Activated T-helper 1 cell treated with anti-CD3 and anti-CD28 coated beads, Interleukin-12 subunit alpha, Interleukin-12 subunit beta, Interleukin-2, Interleukin-4 antibody, amounts not matched to agents 30 ng/mL and 10 ng/mL and 1 ng/mL, durations not matched to agents 14 hours and 24 hours and 36 hours (primary cell): ENCODE measurements at regions not wholly inside any gene's neighbourhood (a gene's known extent, or its start where the extent isn't known, plus 50 kb on each side); places are given as distances from the start of the nearest gene placed in this dataset.
"Not testable (repeated sequence)": the region's sequence is repeated elsewhere in the genome, so short reads cannot be mapped to it uniquely, and the experiment has no call there.

Experiments used
- DNase-seq: peaks from one replicate; pipeline ENCODE4 v3.0.0; 2021; ENCODE audit warnings: low spot score
- H3K27ac Mint-ChIP-seq: one replicate; pipeline ENCODE4 v1.8.0; 2021; ENCODE audit warnings: mild to moderate bottlenecking, mixed read lengths
- H3K27me3 Mint-ChIP-seq: one replicate; pipeline ENCODE4 v1.8.0; 2022; ENCODE audit warnings: mild to moderate bottlenecking, moderate library complexity, mixed read lengths; ENCODE audit not compliant: insufficient read depth
- H3K36me3 Mint-ChIP-seq: one replicate; pipeline ENCODE4 v1.8.0; 2021; ENCODE audit warnings: low read depth, mixed read lengths
- H3K4me1 Mint-ChIP-seq: one replicate; pipeline ENCODE4 v1.8.0; 2021; ENCODE audit warnings: low read depth, mixed read lengths
- H3K4me3 Mint-ChIP-seq: one replicate; pipeline ENCODE4 v1.8.0; 2021; ENCODE audit warnings: mild to moderate bottlenecking, moderate library complexity, mixed read lengths
- H3K9me3 Mint-ChIP-seq: one replicate; pipeline ENCODE4 v1.8.0; 2021; ENCODE audit warnings: mixed read lengths
- intact Hi-C: fragments of 100-400 bp; cut with micrococcal nuclease; formaldehyde crosslinking; loops from one replicate; pipeline ENCODE4 v1.15.1; 2024

DNA sequence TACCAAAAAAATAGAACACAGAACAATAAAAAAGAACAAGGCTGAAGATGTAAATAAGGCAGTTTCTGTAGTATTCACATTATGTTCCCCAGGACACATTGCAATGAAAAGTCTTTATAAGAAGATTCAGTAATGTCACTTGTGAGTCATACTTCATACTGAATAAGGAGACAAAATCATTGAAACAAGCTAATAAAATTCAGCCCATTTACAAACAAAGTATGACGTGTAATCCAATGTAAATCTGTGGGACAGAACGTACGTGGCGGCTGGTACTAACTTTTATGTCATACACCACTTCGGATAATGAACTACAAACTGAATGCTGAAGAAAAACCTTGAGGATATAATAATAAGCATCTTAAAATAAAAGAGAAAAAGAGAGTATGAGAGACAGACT is 512.8 kb upstream of the MIR17HG start:
- Mint-ChIP-seq H3K4me3 (no peak overlapping the region), H3K36me3 (no peaks in the 10 kb centered on the region), H3K4me1 (no peaks in the 10 kb centered on the region), H3K27me3 (no peaks in the 10 kb centered on the region), H3K9me3 (no peaks in the 10 kb centered on the region), H3K27ac (no peak overlapping the region)
- DNase-seq = no peak
- intact Hi-C loops = no loop called here

DNA sequence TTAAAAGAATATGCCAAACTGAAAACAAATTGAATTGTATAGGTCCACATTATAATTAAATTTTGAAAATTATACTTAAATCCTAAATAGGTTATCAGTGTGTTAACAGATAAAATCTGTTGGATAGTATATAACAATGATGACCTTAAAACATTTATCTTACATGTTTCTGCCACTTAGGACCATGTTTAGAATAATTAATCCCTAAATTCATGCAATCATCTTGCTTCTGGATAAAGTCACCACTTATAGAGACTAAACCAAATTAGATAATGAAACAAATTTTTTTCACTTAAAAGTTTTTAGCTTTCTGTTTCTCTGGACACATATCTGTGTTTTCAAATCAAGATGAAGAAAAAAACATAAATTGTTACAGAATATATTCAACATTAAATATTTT is 511.7 kb upstream of the MIR17HG start:
- Mint-ChIP-seq H3K4me3 (no peak overlapping the region), H3K27ac (no peak overlapping the region), H3K4me1 (no peaks in the 10 kb centered on the region), H3K36me3 (no peaks in the 10 kb centered on the region), H3K9me3 (peaks cover 7% of the 10 kb centered on the region), H3K27me3 (no peaks in the 10 kb centered on the region)
- intact Hi-C loops = no loop called here
- no peak for DNase-seq

DNA sequence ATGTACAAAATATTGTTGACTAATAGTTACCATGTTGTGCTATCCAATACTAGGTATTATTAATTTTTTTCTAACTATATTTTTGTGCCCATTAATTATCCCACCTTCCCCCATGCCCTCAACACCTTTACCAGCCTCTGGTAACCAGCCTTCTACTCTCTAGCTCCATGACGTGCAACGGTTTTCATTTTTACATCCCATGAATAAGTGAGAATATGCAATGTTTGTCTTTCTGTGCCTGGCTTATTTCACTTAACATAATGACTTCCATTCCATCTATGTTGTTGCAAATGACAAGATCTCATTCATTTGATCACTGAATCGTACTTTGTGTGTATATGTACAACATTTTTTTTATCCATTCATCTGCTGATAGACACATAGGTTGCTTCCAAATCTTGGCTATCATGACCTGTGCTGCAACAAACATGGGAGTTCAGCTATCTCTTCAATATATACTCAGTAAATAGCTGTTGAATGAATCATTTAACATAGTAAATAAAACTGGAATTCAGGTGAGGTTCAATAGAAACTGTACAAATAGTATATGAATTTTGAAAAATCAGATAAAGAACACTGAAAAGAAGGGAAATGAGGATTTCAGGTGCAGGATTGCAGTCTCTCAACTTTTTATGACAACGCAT is 509.0 kb upstream of the MIR17HG start:
- Mint-ChIP-seq H3K4me3 (no peak overlapping the region), H3K36me3 (no peaks in the 10 kb centered on the region), H3K27me3 (no peaks in the 10 kb centered on the region), H3K9me3 (peaks cover 13% of the 10 kb centered on the region), H3K27ac (no peak overlapping the region), H3K4me1 (no peaks in the 10 kb centered on the region)
- intact Hi-C loops = no loop called here
- no peak for DNase-seq

DNA sequence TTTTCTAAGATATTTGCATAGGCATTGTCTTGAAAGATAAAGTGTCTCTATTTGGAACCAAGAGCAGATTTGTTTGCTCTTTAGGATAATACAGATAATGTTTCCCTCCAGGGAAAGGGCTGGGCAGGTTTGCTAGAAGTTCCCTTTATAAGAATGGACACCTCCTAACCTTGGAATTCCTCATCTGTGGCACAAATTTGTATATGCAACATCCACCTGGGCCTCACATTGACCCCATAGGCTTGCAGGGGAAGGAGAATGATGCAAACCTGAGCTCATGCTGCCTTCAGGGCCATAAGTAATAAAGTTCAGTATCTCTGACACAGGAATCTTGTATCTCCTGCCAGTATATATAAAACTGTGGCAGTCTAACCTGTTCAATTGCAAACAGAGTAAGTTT is 508.4 kb upstream of the MIR17HG start:
- Mint-ChIP-seq H3K4me3 (no peak overlapping the region), H3K36me3 (no peaks in the 10 kb centered on the region), H3K4me1 (no peaks in the 10 kb centered on the region), H3K27me3 (no peaks in the 10 kb centered on the region), H3K9me3 (peaks cover 13% of the 10 kb centered on the region), H3K27ac (no peak overlapping the region)
- intact Hi-C loops = no loop called here
- DNase-seq = no peak

DNA sequence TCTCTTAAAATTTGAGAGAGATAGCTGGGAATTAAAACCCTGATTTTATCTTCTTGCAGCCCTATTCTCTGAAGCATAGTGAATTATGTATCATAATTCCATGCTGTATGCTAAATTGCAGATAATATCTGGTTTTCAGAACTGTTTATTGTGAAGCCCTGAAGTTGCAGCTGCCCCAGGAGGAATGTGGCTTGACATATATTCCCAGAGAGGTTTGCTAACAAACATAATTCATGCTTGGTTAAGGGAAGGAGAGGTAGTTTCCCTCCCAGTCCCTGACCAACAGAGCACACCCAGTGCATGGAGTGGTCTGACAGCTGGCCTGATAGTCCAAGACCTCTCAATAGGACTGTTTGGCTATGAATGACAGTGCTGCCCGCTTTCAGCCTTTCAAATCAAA is 500.6 kb upstream of the MIR17HG start:
- intact Hi-C loops = no loop called here
- no peak for DNase-seq
- Mint-ChIP-seq H3K36me3 (no peaks in the 10 kb centered on the region), H3K27ac (no peak overlapping the region), H3K4me1 (no peaks in the 10 kb centered on the region), H3K4me3 (no peak overlapping the region), H3K9me3 (peaks cover 7% of the 10 kb centered on the region), H3K27me3 (no peaks in the 10 kb centered on the region)

DNA sequence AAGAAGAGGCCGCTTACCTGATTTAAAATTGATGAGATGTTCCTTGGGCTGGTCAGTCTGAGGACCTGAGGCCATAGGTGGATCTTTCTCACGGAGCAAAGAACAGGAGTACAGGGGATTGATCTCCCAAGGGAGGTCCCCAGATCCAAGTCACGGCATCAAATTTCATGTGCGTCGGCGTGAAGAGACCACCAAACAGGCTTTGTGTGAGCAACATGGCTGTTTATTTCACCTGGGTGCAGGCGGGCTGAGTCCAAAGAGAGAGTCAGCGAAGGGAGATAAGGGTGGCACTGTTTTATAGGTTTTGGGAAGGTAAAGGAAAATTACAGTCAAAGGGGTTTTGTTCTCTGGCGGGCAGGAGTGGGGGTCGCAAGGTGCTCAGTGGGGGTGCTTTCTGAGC is 493.8 kb upstream of the MIR17HG start:
- H3K4me1 Mint-ChIP-seq, H3K4me3 Mint-ChIP-seq, H3K36me3 Mint-ChIP-seq, H3K27me3 Mint-ChIP-seq, H3K27ac Mint-ChIP-seq, intact Hi-C loops, H3K9me3 Mint-ChIP-seq, DNase-seq: not testable (repeated sequence)

DNA sequence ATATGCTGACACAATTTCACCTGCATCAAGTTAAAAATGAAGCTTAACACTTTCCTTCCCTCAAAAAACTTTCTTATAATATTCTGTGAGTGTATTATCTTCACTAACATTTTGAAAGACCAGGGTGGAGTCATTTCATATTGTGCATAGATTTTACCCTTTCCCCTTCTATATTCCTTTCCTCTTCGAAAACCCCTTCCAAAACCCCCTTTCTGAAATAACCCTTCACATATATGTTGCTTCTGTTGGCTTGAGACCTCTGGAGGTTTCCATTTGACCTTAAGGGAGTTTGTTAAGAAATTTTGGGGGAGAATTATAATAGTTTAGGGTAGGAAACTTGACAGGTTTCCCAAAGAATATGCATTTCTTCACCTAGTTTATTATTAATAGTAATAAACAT is 489.6 kb upstream of the MIR17HG start:
- Mint-ChIP-seq H3K9me3 (no peaks in the 10 kb centered on the region), H3K4me1 (no peaks in the 10 kb centered on the region), H3K27ac (no peak overlapping the region), H3K4me3 (no peak overlapping the region), H3K27me3 (no peaks in the 10 kb centered on the region), H3K36me3 (no peaks in the 10 kb centered on the region)
- no peak for DNase-seq
- intact Hi-C loops = no loop called here

DNA sequence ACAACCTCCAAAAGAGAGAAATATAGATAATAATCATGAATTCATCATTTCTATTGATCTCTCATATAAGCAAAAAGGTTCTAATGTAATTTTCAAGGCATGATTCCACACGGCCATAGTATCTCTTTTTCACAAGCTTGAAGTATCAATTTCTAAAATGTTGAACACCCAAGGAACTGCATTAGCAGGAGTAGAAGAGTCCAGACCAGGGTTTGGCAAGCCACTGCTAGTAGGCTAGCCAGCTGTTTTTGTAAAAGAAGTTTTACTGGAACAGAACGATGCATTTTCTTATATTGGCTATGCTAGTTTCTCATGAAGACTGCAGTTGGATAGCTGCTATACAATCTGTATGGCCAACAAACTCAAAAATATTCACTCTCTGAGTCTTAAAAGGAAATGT is 481.5 kb upstream of the MIR17HG start:
- H3K27me3 Mint-ChIP-seq = no peaks in the 10 kb centered on the region
- no peak for DNase-seq
- no peak overlapping the region for H3K27ac Mint-ChIP-seq
- H3K4me3 Mint-ChIP-seq = no peak overlapping the region
- intact Hi-C loops = no loop called here
- H3K4me1 Mint-ChIP-seq = no peaks in the 10 kb centered on the region
- H3K36me3 Mint-ChIP-seq = no peaks in the 10 kb centered on the region
- H3K9me3 Mint-ChIP-seq = no peaks in the 10 kb centered on the region

DNA sequence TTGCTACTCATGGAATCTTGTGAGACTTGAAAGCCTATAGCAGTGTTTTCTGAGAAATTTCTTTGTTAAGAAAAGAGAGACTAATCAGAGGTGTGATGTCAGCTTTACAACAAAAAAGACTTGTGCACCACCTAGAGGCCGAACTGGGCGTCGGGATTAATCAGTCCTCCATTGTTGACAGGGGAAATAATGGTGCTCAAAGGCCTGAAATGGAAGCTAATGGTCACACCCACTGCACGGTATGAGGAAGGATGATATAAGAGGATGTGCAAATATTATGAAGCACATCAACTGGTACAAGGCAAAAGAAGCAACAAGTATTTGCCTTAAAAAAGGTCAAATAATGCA is 480.2 kb upstream of the MIR17HG start:
- Mint-ChIP-seq H3K4me1 (no peaks in the 10 kb centered on the region), H3K4me3 (no peak overlapping the region), H3K27ac (no peak overlapping the region), H3K27me3 (no peaks in the 10 kb centered on the region), H3K36me3 (no peaks in the 10 kb centered on the region), H3K9me3 (no peaks in the 10 kb centered on the region)
- intact Hi-C loops = no loop called here
- no peak for DNase-seq

DNA sequence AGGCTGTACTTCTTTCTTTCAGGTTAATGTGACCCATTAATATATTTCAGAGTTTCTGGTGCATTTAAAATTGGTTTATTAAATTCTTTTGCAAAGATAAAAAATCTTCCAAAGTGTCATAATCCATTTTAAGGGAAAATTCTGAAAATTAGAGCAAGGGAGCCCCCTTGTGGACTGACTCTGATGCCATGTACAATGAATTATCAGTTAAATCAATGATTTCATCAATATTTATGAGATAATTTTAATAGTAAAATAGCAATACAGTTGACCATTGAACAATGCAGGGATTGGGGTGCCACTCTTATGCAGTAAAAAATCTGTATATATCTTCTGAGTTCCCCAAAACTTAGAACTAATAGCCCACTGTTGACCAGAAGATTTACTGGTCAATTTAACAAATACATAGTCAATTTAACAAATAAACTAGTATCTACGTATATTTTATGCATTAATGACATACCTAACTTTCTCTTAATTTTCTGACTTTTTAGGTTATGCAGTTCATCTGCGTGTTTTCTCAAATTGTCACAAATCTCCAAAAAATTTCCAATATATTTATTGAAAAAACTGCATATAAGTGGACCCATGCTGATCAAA is 479.1 kb upstream of the MIR17HG start:
- Mint-ChIP-seq H3K4me1 (no peaks in the 10 kb centered on the region), H3K27me3 (no peaks in the 10 kb centered on the region), H3K36me3 (no peaks in the 10 kb centered on the region), H3K9me3 (no peaks in the 10 kb centered on the region), H3K27ac (no peak overlapping the region), H3K4me3 (no peak overlapping the region)
- intact Hi-C loops = no loop called here
- no peak for DNase-seq

DNA sequence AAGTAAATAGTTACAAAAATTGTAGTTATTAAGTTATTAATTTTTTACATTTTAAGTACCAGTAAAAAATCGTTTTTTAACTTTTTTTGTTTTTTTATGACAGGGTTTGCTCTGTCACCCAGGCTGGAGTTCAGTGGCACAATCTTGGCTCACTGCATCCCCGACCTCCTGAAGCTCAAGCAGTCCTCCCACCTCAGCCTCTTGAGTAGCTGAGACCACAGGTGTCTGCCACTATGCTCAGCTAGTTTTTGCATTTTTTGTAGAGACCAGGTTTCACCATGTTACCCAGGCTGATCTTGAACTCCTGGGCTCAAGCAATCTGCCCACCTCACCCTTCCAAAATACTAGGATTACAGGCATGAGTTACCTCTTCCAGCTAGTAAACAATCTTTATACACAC is 477.9 kb upstream of the MIR17HG start:
- Mint-ChIP-seq H3K36me3 (no peaks in the 10 kb centered on the region), H3K27me3 (no peaks in the 10 kb centered on the region), H3K27ac (no peak overlapping the region), H3K9me3 (no peaks in the 10 kb centered on the region), H3K4me3 (no peak overlapping the region), H3K4me1 (no peaks in the 10 kb centered on the region)
- intact Hi-C loops = no loop called here
- DNase-seq = no peak

DNA sequence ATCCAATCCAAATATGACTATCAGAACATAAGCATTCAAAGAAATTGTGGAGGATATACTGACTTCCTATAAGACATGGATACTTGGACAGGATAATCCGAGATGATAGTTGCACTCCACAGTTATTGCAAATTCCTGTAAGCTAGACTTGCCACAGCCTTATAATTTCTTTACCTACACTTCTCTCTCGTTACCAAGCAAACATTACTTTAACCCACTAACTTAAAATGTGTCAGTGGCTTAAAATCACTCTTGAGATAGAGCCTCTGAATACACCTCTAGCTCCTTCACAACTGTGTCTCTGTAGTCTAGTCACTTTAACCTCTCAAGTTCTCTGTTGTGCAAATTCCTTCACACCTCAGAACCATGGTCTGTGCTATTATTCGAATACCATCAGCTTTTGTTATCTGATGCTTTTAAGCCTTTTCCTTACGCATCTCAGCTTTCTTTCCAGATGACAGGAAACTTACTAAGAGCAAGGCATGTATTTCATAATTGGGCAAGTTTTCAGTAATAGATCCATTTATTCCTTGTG is 474.9 kb upstream of the MIR17HG start:
- Mint-ChIP-seq H3K9me3 (no peaks in the 10 kb centered on the region), H3K36me3 (no peaks in the 10 kb centered on the region), H3K27ac (no peak overlapping the region), H3K4me1 (no peaks in the 10 kb centered on the region), H3K27me3 (no peaks in the 10 kb centered on the region), H3K4me3 (no peak overlapping the region)
- intact Hi-C loops = no loop called here
- DNase-seq = no peak

DNA sequence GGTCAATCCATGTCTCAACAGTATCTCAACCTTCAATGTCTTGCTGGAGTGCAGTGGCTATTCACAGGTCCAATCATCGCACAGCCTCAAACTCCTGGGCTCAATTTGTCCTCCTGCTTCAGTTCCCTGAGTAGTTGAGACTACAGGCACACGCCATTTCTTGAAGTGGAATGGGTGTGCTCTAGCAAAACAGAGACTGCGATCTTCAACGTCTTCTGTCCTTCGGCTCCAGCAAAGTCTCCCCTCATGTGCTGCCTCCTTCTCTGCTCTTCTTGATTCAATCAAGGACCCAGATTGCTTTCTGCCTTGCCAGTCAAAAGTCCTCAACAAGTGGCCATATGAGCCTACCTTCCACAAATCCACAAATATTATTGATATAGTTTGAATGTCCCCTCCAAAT is 466.7 kb upstream of the MIR17HG start:
- no peaks in the 10 kb centered on the region for H3K9me3 Mint-ChIP-seq
- intact Hi-C loops = no loop called here
- H3K4me3 Mint-ChIP-seq = no peak overlapping the region
- no peak overlapping the region for H3K27ac Mint-ChIP-seq
- no peak for DNase-seq
- H3K4me1 Mint-ChIP-seq = no peaks in the 10 kb centered on the region
- no peaks in the 10 kb centered on the region for H3K36me3 Mint-ChIP-seq
- H3K27me3 Mint-ChIP-seq = no peaks in the 10 kb centered on the region

DNA sequence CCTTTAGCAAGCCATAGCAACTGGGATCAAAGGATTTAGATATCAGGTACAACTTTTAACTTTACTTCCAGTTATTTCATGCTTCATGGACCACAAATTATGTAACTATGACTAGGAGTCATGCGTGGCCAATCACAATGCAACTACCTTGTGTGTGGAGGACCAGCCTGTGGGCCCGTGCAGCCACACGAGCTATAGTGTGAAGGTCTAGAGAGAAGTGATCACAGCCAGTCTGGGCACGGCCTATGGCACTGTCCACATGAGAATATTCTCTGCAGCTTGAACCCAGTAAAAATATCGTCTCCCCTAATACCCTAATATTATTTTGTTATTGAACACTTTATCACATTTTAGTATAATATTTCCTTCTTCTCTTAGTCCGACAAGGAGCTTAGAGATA is 464.9 kb upstream of the MIR17HG start:
- no peaks in the 10 kb centered on the region for H3K4me1 Mint-ChIP-seq
- H3K36me3 Mint-ChIP-seq = no peaks in the 10 kb centered on the region
- H3K9me3 Mint-ChIP-seq = no peaks in the 10 kb centered on the region
- H3K4me3 Mint-ChIP-seq = no peak overlapping the region
- no peak for DNase-seq
- H3K27me3 Mint-ChIP-seq = no peaks in the 10 kb centered on the region
- intact Hi-C loops = no loop called here
- H3K27ac Mint-ChIP-seq = no peak overlapping the region
